Ishikawa (cell line): ENCODE measurements at regions not wholly inside any gene's neighbourhood (a gene's known extent, or its start where the extent isn't known, plus 50 kb on each side); places are given as distances from the start of the nearest gene placed in this dataset.

Experiments used
- FOXM1 ChIP-seq: IDR thresholded peaks from 2 replicates; pipeline ENCODE4 v1.6.1; 2012; ENCODE audit warnings: low read depth, borderline replicate concordance
- TAF1 ChIP-seq: IDR thresholded peaks from 2 replicates; pipeline ENCODE4 v1.6.1; 2012; ENCODE audit warnings: low read depth, mild to moderate bottlenecking
- YY1 ChIP-seq: IDR thresholded peaks from 2 replicates; pipeline ENCODE4 v1.6.1; 2012; ENCODE audit warnings: low read depth
- TF ChIP-seq, protein P1 (sequence below): IDR thresholded peaks from 2 replicates; pipeline ENCODE4 v1.6.1; 2012
- TF ChIP-seq, protein P2 (sequence below): IDR thresholded peaks from 2 replicates; pipeline ENCODE4 v1.6.1; 2012

DNA sequence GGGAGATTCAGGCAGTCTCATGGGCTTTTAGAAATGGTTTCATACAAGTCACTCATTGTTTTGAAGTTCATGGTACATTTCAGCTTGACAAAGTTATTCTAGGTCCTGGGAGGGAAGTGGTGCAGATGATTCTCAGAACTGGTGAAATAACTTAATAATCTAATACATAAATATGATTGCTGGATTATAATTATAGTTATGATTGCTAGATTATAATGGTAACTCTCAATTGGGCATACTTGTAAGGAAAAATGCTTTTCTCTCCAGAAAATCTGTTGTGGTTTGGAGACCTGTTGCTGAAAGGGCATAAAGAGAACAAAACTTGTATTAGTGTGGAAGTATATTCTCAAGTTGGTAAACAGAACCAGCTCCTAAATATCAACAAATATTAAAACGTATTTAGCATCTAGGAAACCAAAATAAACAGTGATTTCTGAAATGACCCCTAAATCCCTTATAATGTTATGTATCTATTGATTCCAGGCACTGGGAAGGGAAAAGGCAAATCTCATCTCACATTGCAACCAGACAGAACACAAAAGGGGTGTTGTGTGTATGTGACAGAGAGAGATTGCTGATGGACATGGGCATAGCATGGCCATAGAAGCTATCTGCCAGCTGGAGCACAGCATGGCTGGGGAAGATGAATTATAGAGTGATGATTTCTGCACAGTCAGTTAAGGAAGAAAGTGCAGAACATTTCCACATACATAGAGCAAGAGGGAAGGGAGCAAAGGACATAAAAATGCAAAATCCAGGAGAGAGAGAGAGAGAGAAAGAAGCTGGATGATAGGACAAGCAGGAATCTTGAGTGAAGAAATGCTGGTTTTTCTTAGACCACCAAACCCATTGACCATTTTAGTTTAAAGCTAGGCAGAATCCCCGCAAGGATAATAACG lies 87.1 kb upstream of the FRY start:
- TF ChIP-seq, protein P1, sequence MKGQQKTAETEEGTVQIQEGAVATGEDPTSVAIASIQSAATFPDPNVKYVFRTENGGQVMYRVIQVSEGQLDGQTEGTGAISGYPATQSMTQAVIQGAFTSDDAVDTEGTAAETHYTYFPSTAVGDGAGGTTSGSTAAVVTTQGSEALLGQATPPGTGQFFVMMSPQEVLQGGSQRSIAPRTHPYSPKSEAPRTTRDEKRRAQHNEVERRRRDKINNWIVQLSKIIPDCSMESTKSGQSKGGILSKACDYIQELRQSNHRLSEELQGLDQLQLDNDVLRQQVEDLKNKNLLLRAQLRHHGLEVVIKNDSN: no peak
- TF ChIP-seq FOXM1 (no peak), TAF1 (no peak), YY1 (no peak)
- TF ChIP-seq, protein P2, sequence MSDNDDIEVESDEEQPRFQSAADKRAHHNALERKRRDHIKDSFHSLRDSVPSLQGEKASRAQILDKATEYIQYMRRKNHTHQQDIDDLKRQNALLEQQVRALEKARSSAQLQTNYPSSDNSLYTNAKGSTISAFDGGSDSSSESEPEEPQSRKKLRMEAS: no peak
